GM12891 (cell line): ENCODE measurements at regions not wholly inside any gene's neighbourhood (a gene's known extent, or its start where the extent isn't known, plus 50 kb on each side); places are given as distances from the start of the nearest gene placed in this dataset.

Experiments used
- PAX5 ChIP-seq: IDR thresholded peaks from 2 replicates; pipeline ENCODE4 v1.6.1; 2011; ENCODE audit warnings: low read length, moderate library complexity, mild to moderate bottlenecking; ENCODE audit not compliant: insufficient read depth, severe bottlenecking
- POU2F2 ChIP-seq: IDR thresholded peaks from 2 replicates; pipeline ENCODE4 v1.6.1; 2011; ENCODE audit warnings: low read depth, mild to moderate bottlenecking, control low read depth, low read length, moderate library complexity

- no peak for TF ChIP-seq PAX5
- TF ChIP-seq POU2F2, result no peak
Observed at GRCh38 chr2:83862600-83862999, 596.5 kb downstream of the SUCLG1 start.
